ENCODE measurements at regions not wholly inside any gene's neighbourhood (a gene's known extent, or its start where the extent isn't known, plus 50 kb on each side); places are given as distances from the start of the nearest gene placed in this dataset.

DNA sequence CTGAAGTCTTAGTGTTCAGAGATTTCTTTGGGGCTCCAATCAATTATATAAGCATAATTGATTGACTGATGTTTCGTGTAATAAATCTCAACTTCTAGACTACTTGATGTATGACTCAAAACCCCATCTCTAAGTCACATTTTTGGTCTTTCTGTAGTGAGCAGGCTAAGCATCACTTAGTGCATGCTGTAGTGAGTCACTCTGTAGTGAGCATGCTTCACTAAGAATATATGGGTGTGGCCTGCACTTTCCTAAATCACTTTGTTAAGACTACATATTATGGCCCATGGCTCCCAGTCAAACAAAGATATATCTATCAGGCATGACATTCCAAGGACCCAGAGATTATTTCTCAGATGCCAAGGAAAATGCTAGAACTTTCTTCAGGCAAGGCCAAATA is 909.4 kb upstream of the LRFN5 start:
- TF ChIP-seq POLR2AphosphoS5 (IDR thresholded peaks at IDR 0.05; ENCODE audit: low read depth, low read length) (no peak), CTCF (IDR thresholded peaks at IDR 0.05) (no peak)

Data from Panc1 (cell line).